Epithelial cell of esophagus (primary cell): ENCODE measurements at regions not wholly inside any gene's neighbourhood (a gene's known extent, or its start where the extent isn't known, plus 50 kb on each side); places are given as distances from the start of the nearest gene placed in this dataset.
A peak's percentile ranks its signal among the peaks of the same experiment; 100 is the strongest.

Experiments used
- DNase-seq: peaks from one replicate; pipeline ENCODE4 v3.0.0; 2010; ENCODE audit warnings: low read depth
- H3K4me3 ChIP-seq: 2 replicates; pipeline ENCODE4 v1.5.1; 2011; ENCODE audit warnings: mild to moderate bottlenecking, low read length, control low read depth
- TF ChIP-seq, protein P1 (sequence below): IDR thresholded peaks from 2 replicates; pipeline ENCODE4 v1.5.1; 2011; ENCODE audit warnings: low read depth, mild to moderate bottlenecking, low read length, control low read depth, inconsistent platforms; ENCODE audit not compliant: insufficient read depth; ENCODE audit errors: missing control alignments

- TF ChIP-seq, protein P1, sequence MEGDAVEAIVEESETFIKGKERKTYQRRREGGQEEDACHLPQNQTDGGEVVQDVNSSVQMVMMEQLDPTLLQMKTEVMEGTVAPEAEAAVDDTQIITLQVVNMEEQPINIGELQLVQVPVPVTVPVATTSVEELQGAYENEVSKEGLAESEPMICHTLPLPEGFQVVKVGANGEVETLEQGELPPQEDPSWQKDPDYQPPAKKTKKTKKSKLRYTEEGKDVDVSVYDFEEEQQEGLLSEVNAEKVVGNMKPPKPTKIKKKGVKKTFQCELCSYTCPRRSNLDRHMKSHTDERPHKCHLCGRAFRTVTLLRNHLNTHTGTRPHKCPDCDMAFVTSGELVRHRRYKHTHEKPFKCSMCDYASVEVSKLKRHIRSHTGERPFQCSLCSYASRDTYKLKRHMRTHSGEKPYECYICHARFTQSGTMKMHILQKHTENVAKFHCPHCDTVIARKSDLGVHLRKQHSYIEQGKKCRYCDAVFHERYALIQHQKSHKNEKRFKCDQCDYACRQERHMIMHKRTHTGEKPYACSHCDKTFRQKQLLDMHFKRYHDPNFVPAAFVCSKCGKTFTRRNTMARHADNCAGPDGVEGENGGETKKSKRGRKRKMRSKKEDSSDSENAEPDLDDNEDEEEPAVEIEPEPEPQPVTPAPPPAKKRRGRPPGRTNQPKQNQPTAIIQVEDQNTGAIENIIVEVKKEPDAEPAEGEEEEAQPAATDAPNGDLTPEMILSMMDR = no peak
- no peak for DNase-seq
- H3K4me3 ChIP-seq = no peak overlapping the region
These were observed 63.5 kb downstream of the SYT4 start for GRCh38 chr18:43213816-43214215.

- no peak for DNase-seq
- H3K4me3 ChIP-seq = no peak overlapping the region
- TF ChIP-seq, protein P1 = no peak
These were observed 66.2 kb downstream of the SYT4 start for GRCh38 chr18:43211059-43211458.

GRCh38 chr18:43195421-43195820 lies 79.9 kb upstream of the RIT2 start:
- TF ChIP-seq, protein P1 = no peak
- no peak for DNase-seq
- no peak overlapping the region for H3K4me3 ChIP-seq

DNA sequence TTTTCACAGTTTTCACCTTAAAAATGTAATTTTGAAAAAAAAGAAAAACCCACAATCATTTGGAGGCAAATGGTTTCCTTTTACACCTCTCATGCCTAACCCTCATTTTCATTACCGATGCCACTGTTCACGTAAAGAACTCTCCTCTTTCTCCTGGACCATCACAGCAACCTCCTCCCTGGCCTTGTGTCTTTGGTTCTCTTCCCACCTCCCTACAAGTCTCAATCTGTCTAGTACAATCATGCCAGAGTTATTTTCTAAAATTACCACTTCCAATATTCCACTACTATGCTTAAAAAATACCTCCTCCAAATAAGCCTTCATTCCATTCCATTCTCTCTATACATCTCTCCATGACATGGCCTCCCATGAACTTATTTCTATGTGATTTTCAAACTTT lies 77.9 kb upstream of the RIT2 start:
- TF ChIP-seq, protein P1 = no peak
- no peak overlapping the region for H3K4me3 ChIP-seq
- DNase-seq = no peak

GRCh38 chr18:43192408-43192807 lies 76.9 kb upstream of the RIT2 start:
- DNase-seq = peak; percentile 2
- no peak overlapping the region for H3K4me3 ChIP-seq
- TF ChIP-seq, protein P1 = no peak

- DNase-seq = no peak
- TF ChIP-seq, protein P1 = no peak
- no peak overlapping the region for H3K4me3 ChIP-seq
These were observed 66.2 kb upstream of the RIT2 start for GRCh38 chr18:43181711-43182110.

DNA sequence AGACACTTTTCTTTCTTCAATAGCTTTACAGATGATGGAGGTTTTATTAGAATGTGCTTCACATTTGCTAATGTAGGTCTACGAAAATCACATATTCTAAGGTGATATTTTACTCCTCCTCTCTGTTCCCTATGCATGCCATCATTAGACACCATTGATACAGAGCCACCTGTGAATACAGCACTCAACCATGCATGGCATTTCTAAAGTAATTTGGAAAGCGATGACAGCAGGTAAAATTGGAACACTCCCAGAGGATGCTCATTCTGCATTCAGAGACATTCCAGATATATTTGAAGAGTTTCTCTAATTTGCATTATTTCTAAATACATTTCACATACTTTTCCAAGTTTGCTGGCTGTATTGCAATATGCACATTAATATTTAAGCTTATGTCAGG lies 65.3 kb upstream of the RIT2 start:
- TF ChIP-seq, protein P1 = no peak
- DNase-seq = no peak
- no peak overlapping the region for H3K4me3 ChIP-seq
